ENCODE measurements at regions not wholly inside any gene's neighbourhood (a gene's known extent, or its start where the extent isn't known, plus 50 kb on each side); places are given as distances from the start of the nearest gene placed in this dataset.

DNA sequence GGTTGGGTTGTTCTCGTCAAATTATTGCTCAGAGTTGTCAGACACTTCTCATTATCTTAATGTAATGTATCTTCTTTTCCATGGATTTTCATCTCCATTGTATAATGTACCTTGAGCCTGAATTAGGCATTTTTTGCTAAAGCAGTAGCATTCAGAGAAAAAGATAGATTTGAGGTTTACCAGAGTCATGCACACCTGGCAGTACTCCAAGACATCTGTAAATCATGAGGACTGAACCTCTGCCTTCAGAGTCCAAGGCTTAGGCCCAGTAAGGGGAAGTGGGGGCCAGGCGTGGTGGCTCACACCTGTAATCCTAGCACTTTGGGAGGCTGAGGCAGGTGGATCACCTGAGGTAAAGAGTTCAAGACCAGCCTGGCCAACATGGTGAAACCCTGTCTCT lies 624.3 kb upstream of the MBL2 start:
- POLR2A ChIA-PET (ENCODE audit: low non-redundant PET): no interaction called here
- DNase-seq (ENCODE audit: low spot score): no peak
- no peak overlapping the region for H3K27ac ChIP-seq
- TF ChIP-seq, protein P1, sequence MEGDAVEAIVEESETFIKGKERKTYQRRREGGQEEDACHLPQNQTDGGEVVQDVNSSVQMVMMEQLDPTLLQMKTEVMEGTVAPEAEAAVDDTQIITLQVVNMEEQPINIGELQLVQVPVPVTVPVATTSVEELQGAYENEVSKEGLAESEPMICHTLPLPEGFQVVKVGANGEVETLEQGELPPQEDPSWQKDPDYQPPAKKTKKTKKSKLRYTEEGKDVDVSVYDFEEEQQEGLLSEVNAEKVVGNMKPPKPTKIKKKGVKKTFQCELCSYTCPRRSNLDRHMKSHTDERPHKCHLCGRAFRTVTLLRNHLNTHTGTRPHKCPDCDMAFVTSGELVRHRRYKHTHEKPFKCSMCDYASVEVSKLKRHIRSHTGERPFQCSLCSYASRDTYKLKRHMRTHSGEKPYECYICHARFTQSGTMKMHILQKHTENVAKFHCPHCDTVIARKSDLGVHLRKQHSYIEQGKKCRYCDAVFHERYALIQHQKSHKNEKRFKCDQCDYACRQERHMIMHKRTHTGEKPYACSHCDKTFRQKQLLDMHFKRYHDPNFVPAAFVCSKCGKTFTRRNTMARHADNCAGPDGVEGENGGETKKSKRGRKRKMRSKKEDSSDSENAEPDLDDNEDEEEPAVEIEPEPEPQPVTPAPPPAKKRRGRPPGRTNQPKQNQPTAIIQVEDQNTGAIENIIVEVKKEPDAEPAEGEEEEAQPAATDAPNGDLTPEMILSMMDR (conservative IDR thresholded peaks at IDR 0.05; ENCODE audit: low read depth): no peak
- CTCF ChIA-PET: no interaction called here

DNA sequence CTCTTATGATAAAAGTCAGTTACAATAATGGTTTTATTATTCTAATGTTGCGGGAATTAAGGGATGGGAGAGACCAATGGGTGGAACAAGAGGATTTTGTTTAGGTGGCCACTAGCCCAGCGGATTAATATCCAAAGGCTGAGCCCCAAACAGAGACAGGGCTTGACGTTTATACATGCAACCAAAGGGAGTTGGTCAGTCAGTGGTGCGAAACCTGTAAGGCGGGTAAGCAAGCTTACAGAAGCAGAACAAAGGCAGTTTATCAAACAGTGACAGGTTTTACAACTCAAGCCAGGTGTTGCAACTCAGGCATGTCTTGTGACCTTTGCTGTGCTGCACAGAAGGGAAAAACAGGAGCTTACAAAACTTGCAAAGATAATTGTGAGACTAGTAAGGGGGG lies 622.9 kb upstream of the MBL2 start:
- no peak for DNase-seq (ENCODE audit: low spot score)
- CTCF ChIA-PET: no interaction called here
- POLR2A ChIA-PET (ENCODE audit: low non-redundant PET): no interaction called here
- no peak overlapping the region for H3K27ac ChIP-seq
- TF ChIP-seq, protein P1 (conservative IDR thresholded peaks at IDR 0.05; ENCODE audit: low read depth): no peak

DNA sequence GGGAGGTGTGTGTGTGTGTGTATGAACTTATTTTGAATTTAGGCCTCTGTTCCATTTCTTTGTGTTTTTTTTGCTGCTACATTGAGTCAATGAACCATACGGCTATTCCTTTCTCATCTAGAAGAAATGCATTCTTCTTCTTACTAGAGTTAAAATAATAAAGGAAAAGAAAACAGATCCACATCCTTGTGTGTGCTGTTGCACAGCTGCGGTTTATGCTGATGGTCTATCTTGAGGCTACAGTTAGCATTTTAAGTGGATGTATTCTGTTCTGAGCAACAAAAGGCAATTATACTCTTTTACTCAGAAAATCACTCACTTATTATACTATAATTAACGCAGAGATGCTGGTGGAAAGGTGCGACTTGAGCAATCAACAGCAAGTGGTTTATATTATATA lies 615.0 kb upstream of the MBL2 start:
- no peak for DNase-seq (ENCODE audit: low spot score)
- ChIA-PET CTCF (no interaction called here), POLR2A (ENCODE audit: low non-redundant PET) (no interaction called here)
- no peak overlapping the region for H3K27ac ChIP-seq
- TF ChIP-seq, protein P1 (conservative IDR thresholded peaks at IDR 0.05; ENCODE audit: low read depth): no peak

DNA sequence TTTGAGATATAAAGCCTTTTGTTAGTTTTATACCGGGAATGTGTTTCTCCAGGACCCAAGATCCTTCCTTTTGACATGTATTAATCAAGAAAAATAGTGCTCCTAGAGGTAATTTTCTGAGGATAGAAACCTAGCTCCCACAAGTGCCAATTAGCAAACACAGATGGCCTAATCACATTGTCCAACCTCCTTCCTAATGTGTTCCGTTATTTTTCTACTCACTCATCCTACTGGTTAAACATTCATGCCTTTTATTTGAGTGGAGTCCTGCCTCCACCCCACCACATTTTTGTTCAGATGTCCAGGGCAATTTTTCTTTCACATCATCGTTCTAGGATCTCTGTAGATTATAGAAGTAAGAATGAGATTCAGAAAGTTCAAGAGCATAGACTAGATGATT lies 610.0 kb upstream of the MBL2 start:
- H3K27ac ChIP-seq: no peak overlapping the region
- ChIA-PET CTCF (interaction anchor here (0.6 kb wide), 1 partner anchor 906 kb away, joined by 3 read pairs; no protein-coding TSS in a partner anchor), POLR2A (ENCODE audit: low non-redundant PET) (no interaction called here)
- DNase-seq (ENCODE audit: low spot score): no peak
- TF ChIP-seq, protein P1 (conservative IDR thresholded peaks at IDR 0.05; ENCODE audit: low read depth): no peak

DNA sequence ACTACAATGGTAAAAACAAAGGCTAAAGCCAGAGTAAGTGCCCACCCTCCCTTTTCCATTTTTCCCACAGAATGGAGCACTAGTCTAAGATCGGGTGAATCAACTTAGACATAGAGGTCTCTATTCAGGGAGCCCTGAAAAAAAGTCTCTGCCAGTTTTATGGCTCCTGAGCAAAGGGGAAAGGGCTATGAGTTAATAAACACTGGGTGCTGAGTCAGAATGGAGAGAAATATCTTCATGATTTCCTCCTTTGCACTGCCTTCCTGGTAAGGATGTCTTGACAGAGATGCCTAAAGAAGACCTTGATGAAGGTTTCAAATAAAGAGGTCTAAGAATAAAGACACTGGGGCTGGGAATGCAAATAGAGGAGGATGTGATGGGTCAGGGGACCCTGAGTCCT lies 607.4 kb upstream of the MBL2 start:
- ChIA-PET CTCF (no interaction called here), POLR2A (ENCODE audit: low non-redundant PET) (interaction anchor here (0.7 kb wide), 1 partner anchor 448 kb away, joined by 5 read pairs; no protein-coding TSS in a partner anchor)
- TF ChIP-seq, protein P1 (conservative IDR thresholded peaks at IDR 0.05; ENCODE audit: low read depth): no peak
- H3K27ac ChIP-seq: no peak overlapping the region
- no peak for DNase-seq (ENCODE audit: low spot score)

DNA sequence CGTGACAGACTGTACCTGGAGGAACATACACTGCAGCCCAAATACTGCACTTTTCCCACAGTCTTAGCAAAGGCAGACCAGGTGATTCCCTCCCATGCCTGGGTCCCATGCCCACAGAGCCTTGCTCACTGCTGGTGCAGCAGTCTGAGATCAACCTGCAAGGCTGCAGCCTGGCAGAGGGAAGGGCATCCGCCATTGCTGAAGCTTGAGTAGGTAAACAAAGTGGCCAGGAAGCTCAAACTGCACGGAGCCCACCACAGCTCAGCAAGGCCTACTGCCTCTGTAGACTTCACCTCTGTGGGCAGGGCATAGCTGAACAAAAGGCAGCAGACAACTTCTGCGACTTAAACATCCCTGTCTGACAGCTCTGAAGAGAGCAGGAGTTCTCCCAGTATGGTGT lies 597.8 kb upstream of the MBL2 start:
- DNase-seq (ENCODE audit: low spot score): no peak
- TF ChIP-seq, protein P1 (conservative IDR thresholded peaks at IDR 0.05; ENCODE audit: low read depth): no peak
- ChIA-PET POLR2A (ENCODE audit: low non-redundant PET) (no interaction called here), CTCF (no interaction called here)
- no peak overlapping the region for H3K27ac ChIP-seq

DNA sequence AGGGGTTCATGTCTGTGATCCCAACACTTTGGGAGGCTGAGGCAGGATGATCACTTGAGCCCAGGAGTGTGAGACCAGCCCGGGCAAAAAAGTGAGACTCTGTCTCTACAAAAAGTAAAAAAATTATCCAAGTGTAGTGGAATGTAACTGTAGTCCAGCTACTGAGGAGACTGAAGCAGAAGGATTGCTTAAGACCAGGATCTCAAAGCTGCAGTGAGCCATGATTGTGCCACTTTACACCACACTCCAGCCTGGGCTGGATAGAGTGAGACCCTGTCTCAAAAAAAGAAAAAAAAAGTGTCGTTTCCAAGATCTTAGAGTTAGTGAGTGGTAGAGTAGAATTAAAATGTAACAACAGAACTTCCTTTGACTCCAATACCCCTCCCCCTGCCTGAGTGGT lies 589.4 kb upstream of the MBL2 start:
- TF ChIP-seq, protein P1 (conservative IDR thresholded peaks at IDR 0.05; ENCODE audit: low read depth): no peak
- no peak for DNase-seq (ENCODE audit: low spot score)
- POLR2A ChIA-PET (ENCODE audit: low non-redundant PET): no interaction called here
- H3K27ac ChIP-seq: no peak overlapping the region
- CTCF ChIA-PET: no interaction called here
